ENCODE measurements at regions not wholly inside any gene's neighbourhood (a gene's known extent, or its start where the extent isn't known, plus 50 kb on each side); places are given as distances from the start of the nearest gene placed in this dataset.

DNA sequence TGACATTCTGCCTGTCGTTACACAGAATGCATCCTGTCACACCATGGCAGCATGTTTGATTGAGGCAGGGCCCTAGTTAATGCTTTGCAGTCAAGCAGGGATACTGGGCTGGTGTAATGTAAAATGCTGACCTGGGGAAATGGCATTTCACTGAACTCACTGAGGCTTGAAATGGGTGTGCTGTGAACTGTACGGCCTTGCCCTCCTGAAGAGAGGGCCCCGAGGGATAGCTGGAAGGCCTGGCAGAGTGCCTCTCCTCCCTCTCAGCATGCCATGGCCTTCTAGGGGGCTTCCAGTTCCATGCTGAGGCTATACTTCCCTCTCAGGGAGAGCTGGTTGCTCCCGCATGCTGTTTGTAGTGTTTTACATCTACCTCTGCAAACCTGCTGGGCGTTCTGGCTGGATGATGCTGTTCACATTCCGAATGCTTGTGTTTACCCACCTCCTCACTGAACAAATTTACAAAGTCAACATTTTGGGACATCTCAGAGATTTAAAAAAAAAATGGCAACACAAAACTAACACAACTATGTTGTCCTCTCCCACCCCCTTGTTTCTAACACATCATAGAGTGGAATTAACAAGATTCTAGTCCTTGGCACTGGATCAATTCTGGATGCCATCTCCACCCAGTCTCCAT is 416.7 kb upstream of the CADM1 start:
- DNase-seq (ENCODE audit: low read depth in 4 of 4, low spot score in 1 of 4) = no peak

- DNase-seq (ENCODE audit: low read depth in 4 of 4, low spot score in 1 of 4) = no peak
Measured at GRCh38 chr11:115920092-115920461, 415.9 kb upstream of the CADM1 start.

DNA sequence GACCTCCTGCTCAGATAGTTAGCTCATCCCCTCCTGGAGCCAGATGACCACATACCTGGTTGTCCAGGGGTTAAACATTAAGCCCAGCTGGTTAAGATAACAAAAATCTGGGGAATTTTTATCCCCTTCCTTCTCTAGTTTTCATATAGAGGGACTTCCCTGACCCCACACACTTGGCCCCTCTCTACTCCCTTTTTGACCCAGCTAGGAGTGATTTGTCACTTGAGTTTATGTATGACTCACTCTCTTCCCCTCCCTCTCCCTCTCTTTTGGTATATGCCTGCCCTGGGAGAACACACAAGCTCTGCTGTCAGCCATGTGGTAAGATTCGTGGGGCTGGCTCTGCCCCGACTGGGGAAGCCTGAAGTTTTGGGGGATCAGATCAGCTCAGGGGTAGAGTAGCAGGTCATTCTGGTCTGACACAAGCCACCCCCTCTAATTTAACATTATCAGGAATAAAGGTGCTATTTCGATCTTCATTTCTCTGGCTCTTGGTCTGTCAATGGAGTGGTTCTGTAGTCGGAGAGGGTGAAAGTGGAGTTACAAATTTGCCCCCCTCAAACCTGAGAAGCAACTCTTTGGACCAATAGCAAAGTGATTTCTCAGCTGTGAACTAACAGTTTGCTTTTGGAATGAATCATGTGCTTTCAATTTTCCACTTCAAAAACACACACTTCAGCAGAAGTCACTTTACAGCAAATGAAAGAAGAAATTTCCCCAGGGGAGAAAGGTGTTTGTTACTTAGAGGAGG is 415.3 kb upstream of the CADM1 start:
- no peak for DNase-seq (ENCODE audit: low read depth in 4 of 4, low spot score in 1 of 4)

- DNase-seq (ENCODE audit: low read depth in 4 of 4, low spot score in 1 of 4) = no peak
Measured at GRCh38 chr11:115918576-115918975, 414.4 kb upstream of the CADM1 start.

DNA sequence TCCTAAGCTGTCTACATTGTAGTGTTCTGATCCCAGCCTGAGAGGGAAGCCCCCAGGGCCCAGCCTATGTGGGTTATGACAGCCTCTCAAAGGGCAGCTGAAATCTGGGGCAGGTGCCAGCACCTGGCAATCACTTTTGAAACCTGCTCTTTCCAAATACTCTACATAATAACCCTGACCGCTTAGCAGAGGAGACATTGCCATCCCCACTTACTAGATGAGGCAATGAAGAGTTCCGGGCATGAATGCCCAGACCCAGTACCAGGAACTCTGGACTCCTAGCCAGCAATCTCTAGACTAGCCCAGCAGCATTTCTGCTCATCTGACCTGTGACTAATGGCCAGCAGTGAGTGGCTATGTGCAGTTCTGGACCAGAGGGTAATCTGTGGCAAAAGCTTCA is 412.4 kb upstream of the CADM1 start:
- no peak for DNase-seq (ENCODE audit: low read depth in 4 of 4, low spot score in 1 of 4)

DNA sequence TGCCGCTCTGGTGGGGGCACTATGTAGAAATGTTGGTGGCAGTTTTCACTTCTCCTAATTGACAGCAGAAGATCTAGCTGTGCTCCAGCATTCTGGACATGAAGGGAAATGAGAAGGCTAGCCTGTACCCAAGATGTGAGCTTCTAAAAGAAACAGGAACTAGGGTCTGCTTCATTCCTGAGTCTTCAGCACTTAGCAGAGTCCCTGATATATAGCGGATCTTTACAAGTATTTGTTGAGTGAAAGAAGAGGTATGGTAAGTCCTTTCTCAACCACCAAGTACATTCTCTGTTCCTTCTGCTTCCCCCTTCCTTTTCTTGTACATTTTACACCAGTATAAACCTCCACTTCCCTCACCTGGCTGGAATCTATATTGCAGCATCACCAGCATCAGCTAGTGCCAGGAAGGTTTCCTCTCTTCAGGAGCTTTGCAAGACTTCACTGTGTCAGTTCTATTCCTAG is 408.3 kb upstream of the CADM1 start:
- DNase-seq (ENCODE audit: low read depth in 4 of 4, low spot score in 1 of 4) = no peak

DNA sequence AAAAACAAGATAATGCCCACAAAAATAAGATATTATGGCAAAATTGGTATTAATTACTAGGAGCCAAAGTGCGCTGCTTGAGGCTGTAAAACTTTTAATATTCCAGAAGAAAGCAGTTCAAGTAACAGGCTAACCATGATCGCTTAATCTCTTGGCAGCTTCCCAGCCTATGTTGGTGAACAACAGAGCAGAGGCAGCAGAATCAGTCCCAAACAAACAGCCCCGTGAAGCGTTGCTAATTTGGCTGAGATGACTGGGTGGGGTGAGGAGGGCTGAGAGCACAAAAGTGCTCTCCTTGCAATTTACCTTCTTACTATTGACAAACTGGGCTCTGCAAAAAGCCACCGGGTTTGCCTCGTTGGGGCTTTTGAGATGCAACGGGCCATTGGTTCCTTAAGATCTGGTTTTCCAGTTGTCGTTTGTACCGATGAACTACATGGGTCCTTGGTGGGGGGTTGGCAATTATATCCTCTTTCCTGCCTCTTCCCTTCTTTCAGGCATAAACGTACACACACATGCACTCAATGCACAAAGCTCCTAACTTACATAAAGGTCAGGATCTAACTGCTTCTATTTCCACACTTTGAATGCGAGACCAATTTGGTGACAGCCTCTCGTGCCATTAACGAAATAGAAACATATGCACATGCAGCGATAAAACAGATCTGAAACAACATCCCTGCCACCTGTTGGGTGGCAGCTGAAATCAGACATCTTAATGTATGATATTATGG is 407.6 kb upstream of the CADM1 start:
- no peak for DNase-seq (ENCODE audit: low read depth in 4 of 4, low spot score in 1 of 4)

- no peak for DNase-seq (ENCODE audit: low read depth in 4 of 4, low spot score in 1 of 4)
Measured at GRCh38 chr11:115910379-115910778, 406.2 kb upstream of the CADM1 start.

DNA sequence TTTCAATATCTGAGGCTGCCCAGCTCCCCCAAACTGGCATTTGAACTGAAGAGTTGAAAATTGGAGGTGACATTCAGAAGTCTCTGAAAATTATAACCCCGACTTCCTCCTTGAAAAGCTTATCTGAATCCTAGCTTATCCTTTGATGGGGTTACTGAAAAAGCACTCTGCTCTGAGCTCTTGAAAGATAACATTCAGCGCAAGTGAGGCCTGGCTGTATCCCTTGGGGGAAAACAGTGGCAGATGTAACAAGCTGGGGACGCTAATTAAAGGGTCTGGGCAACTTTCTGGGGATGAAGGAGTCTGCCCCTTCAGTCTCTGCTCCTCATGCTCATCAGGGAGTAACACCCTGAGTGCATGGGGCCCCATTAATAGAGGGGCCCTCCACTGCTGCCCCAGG is 402.0 kb upstream of the CADM1 start:
- DNase-seq (ENCODE audit: low read depth in 4 of 4, low spot score in 1 of 4) = no peak

DNA sequence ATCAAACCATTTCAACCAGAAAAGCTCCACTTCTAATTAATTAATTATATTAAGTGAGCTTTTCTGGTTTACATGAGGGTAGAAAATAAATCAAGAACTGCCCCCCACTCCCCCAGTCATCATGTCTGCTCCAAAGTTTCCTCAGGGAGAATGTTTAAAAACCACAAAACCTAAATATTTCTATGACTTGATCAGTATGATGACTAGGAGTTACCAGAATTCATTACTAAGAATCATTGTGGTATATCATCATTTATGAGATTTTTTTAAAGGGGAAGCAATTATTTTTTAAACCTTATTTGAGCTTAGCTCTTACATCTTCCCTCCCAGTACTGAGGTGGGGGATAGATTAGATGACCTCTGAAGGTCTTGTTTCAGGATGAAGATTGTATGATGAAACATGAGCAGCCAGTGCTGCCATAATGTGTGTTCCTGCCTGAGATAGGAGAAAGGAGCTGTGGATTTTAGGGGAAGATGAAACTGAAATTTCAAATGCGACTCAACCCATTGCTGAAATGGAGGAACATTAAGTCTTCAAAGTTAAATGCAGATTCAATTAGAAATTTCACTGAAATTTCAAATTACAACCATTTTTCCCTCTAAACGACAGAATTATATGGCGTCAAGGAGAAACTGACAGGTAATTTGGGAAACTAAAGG is 401.3 kb upstream of the CADM1 start:
- DNase-seq (ENCODE audit: low read depth in 4 of 4, low spot score in 1 of 4) = no peak

DNA sequence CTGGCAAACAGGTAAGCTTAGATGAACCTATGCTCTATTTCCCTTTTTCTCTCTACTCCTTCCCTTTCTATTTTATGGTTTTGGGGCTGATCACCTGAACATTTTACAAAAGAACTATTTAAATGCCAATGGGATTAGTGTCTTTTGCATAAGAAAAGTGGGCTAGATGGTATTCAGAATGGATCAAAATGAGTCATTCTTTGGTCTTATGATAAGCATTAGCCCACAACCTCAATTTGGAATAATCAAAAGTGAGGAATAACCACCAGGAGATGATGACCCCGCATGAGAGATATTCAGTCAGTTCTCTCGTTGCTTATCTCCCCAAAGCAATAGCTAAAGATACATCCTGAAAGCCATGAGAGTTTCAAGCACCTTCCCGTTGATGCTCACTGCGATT is 399.0 kb upstream of the CADM1 start:
- no peak for DNase-seq (ENCODE audit: low read depth in 4 of 4, low spot score in 1 of 4)

- no peak for DNase-seq (ENCODE audit: low read depth in 4 of 4, low spot score in 1 of 4)
Measured at GRCh38 chr11:115901069-115901468, 396.9 kb upstream of the CADM1 start.

DNA sequence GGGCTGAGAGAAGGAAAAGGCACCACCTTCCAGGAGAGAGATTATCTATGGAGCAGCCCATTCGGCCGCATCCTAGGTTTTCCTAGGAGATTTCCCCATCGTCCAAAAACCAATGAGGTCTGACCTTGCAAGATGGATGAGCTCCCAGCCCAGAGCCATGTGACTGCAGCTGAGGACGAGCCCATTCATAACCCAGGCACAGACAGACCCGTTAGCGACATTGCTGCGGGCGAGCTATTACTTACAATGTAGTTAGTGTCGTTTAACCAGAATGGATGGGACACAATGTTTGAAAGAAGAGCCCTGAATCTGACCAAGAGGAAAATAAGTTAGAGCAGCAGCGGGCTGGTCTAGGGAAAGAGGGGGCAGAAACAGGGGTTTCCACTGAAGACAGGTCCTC is 395.9 kb upstream of the CADM1 start:
- DNase-seq (ENCODE audit: low read depth in 4 of 4, low spot score in 1 of 4) = no peak

GRCh38 chr11:115897707-115898106 is 393.5 kb upstream of the CADM1 start:
- DNase-seq (ENCODE audit: low read depth in 4 of 4, low spot score in 1 of 4) = no peak

- DNase-seq (ENCODE audit: low read depth in 4 of 4, low spot score in 1 of 4) = no peak
Measured at GRCh38 chr11:115896084-115896483, 391.9 kb upstream of the CADM1 start.

DNA sequence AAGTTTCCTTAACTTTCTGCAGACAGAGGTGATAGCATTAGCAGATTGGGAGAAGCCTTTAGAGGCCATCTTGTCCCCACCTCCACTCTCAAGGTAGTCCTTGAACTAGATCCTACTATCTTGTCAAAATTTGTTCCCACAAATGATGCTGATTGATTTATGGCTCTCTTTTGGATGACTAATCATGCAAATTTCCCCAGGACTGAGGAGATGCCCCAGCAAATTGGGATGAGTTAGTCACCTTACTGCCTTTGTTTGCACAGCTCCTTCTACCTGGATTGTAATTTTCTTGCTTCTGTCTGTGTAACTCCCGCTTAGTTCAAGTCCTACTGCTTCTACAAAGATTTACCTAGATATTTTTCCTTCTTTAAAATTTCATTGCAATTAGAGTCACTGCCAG is 391.4 kb upstream of the CADM1 start:
- DNase-seq (ENCODE audit: low read depth in 4 of 4, low spot score in 1 of 4) = no peak

- DNase-seq (ENCODE audit: low read depth in 4 of 4, low spot score in 1 of 4) = no peak
Measured at GRCh38 chr11:115894176-115894575, 390.0 kb upstream of the CADM1 start.

DNA sequence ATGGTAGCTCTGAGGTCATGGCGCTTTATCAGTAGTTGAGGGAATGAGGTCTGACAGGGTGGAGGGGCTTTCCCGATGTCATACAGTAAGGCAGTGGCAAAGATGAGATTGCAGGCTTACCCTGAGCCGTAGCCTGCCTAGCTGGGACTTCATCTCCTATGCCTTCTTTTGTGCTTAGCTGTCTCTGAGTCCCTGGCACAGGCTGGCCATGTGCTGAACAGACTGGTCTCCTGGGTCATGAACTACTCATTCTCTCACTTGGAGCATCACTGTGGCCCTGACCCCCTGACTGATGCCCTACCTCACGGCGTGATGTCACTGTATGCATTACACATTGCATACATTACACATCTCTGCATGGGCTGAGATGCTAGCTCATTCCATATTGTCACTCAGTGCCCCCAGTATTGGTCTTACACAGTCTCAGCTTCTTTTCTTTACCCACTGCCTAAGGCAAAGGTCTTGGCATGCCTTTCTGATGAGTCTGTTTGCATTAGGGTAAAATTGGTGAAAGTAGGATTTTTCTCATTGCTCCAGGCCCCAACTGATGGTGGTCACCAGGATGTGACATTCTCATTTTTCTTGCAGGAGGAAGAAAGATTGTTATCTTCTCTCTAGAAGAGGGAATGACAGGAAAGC is 389.4 kb upstream of the CADM1 start:
- no peak for DNase-seq (ENCODE audit: low read depth in 4 of 4, low spot score in 1 of 4)

- DNase-seq (ENCODE audit: low read depth in 4 of 4, low spot score in 1 of 4) = no peak
Measured at GRCh38 chr11:115892016-115892415, 387.8 kb upstream of the CADM1 start.

GRCh38 chr11:115891581-115891980 is 387.4 kb upstream of the CADM1 start:
- no peak for DNase-seq (ENCODE audit: low read depth in 4 of 4, low spot score in 1 of 4)

GRCh38 chr11:115890500-115890899 is 386.3 kb upstream of the CADM1 start:
- DNase-seq (ENCODE audit: low read depth in 4 of 4, low spot score in 1 of 4) = no peak

All from stimulated activated CD4-positive, alpha-beta T cell treated with anti-CD3 and anti-CD28 coated beads, Interleukin-1b, Interleukin-23, amount 100 ng/mL, for 24 hours (primary cell).